ENCODE measurements at regions not wholly inside any gene's neighbourhood (a gene's known extent, or its start where the extent isn't known, plus 50 kb on each side); places are given as distances from the start of the nearest gene placed in this dataset.

- H3K36me3 ChIP-seq = no peaks in the 10 kb centered on the region
- no peak overlapping the region for H3K4me3 ChIP-seq
- H3K27me3 ChIP-seq = no peaks in the 10 kb centered on the region
- H3K9me3 ChIP-seq = no peaks in the 10 kb centered on the region
- DNase-seq = no peak
Measured at GRCh38 chr10:118482393-118483331, 112.8 kb downstream of the PRLHR start.

DNA sequence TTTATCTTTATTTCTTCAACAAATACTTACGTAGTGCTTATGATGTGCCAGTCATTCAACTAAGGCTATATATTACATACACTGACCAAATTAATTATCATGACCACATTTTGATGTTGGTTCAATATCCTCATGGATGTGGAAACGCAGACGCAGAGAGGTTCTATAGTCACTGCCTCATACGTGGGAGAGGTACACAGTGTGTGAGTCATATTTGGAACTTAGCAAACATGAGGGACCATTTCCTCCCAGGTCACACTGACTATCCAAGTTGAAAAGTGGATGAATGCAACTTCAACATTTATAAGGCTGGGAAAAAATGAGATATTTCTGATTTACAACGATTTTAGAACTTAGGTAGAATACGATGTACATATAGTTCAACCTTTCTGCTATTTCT, 113.6 kb downstream of the PRLHR start:
- Histone ChIP-seq H3K27me3 (no peaks in the 10 kb centered on the region), H3K36me3 (no peaks in the 10 kb centered on the region), H3K4me3 (no peak overlapping the region), H3K9me3 (no peaks in the 10 kb centered on the region)
- DNase-seq = no peak

GRCh38 chr10:118475214-118475613, 120.2 kb downstream of the PRLHR start:
- Histone ChIP-seq H3K36me3 (no peaks in the 10 kb centered on the region), H3K9me3 (no peaks in the 10 kb centered on the region), H3K27me3 (peaks cover 8% of the 10 kb centered on the region; the same call in 1 of the 2 replicates), H3K4me3 (no peak overlapping the region)
- no peak for DNase-seq

DNA sequence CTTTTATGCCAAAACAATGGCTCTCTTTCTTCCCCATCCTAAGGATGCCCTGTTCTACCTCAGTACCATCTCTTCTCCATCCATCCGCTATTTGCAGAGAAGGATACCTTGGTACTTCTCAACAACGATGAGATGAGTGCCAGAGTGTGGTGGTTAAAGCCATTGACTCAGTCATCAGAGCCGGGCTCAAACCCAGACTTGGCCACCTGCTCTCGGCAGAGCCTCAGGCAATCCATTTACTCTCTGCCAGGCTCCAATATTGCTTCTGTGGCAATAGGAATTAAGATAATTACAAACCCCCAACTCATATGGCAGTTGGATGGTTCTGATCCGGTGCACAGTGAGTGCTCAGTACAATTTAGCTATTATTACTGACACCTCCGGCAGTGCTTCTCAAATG, 121.3 kb downstream of the PRLHR start:
- H3K9me3 ChIP-seq = no peaks in the 10 kb centered on the region
- no peak for DNase-seq
- no peak overlapping the region for H3K4me3 ChIP-seq
- no peaks in the 10 kb centered on the region for H3K36me3 ChIP-seq
- peaks cover 8% of the 10 kb centered on the region; the same call in 1 of the 2 replicates for H3K27me3 ChIP-seq

GRCh38 chr10:118473305-118473960, 122.0 kb downstream of the PRLHR start:
- H3K9me3 ChIP-seq = no peaks in the 10 kb centered on the region
- no peak for DNase-seq
- no peak overlapping the region for H3K4me3 ChIP-seq
- peaks cover 8% of the 10 kb centered on the region for H3K27me3 ChIP-seq
- H3K36me3 ChIP-seq = no peaks in the 10 kb centered on the region

DNA sequence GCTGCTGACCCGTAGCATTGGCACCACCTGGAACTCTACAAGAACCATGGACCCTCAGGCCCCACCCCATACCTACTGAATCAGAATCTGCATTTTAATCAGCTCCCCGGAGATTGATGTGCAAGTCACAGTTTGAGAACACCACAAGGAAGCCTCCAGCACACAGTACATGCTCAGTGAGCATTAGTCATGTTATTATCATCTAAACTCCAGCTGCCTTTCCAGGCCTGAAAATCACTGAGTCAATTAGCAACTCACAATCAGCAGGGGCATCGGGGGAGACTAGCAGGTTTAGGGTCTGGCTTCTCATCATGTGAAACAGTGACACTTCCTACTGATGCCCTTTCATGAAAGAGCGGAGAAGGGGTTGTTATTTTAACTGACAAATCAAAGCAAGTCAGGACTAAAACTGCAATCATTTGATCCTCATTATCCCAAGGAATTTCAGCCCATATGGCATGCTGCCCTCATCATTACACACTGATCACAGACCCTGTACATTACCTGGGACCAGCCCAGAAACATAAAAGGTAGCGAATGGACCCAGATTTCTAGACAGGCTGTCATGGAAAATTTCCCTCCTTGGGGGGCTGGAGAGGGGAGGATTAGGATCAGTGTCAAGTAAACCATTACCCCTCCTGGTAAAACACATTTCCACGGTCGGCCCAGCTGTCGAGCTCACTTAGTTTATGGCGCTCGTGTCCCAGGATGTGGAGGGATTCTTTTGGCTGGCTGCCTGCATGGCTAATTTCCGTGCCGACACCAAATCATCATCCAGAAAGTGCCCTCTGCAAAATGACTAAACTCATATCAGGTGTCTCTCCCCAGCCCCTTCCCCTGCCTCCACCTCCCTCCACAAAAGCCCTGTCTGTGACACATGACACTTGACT, 122.8 kb downstream of the PRLHR start:
- no peaks in the 10 kb centered on the region for H3K9me3 ChIP-seq
- H3K27me3 ChIP-seq = peaks cover 11% of the 10 kb centered on the region
- no peak overlapping the region for H3K4me3 ChIP-seq
- no peaks in the 10 kb centered on the region for H3K36me3 ChIP-seq
- DNase-seq = no peak

GRCh38 chr10:118471863-118472262, 123.6 kb downstream of the PRLHR start:
- no peak for DNase-seq
- Histone ChIP-seq H3K36me3 (no peaks in the 10 kb centered on the region), H3K4me3 (no peak overlapping the region), H3K27me3 (peaks cover 19% of the 10 kb centered on the region), H3K9me3 (no peaks in the 10 kb centered on the region)

- H3K4me3 ChIP-seq = no peak overlapping the region
- no peaks in the 10 kb centered on the region for H3K36me3 ChIP-seq
- no peak for DNase-seq
- no peaks in the 10 kb centered on the region for H3K9me3 ChIP-seq
- peaks cover 29% of the 10 kb centered on the region for H3K27me3 ChIP-seq
Measured at GRCh38 chr10:118470470-118470869, 125.0 kb downstream of the PRLHR start.

DNA sequence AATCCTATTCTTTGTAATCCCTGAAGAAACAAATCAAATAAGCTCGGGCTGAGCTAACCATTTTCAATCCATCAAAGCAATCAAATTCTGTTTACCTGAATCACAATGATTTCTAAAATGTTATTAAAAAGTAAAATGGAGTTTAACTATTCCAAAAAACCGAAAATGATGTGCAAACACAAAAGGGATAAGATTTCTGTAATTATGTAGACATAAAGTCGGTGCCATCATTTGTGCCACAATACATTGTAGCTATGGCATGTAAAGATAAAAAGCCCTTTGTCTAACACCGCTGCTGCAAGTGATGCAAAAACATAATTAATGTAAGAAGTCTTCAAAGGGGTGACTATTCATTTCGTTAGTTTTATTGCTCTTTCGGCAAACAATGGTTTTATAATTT, 125.1 kb upstream of the FAM204A start:
- no peak for DNase-seq
- H3K27me3 ChIP-seq = peaks cover 27% of the 10 kb centered on the region
- H3K9me3 ChIP-seq = no peaks in the 10 kb centered on the region
- H3K36me3 ChIP-seq = no peaks in the 10 kb centered on the region
- H3K4me3 ChIP-seq = no peak overlapping the region

GRCh38 chr10:118465300-118465874, 123.3 kb upstream of the FAM204A start:
- DNase-seq = no peak
- H3K4me3 ChIP-seq = no peak overlapping the region
- no peaks in the 10 kb centered on the region for H3K9me3 ChIP-seq
- H3K36me3 ChIP-seq = no peaks in the 10 kb centered on the region
- H3K27me3 ChIP-seq = peaks cover 31% of the 10 kb centered on the region

DNA sequence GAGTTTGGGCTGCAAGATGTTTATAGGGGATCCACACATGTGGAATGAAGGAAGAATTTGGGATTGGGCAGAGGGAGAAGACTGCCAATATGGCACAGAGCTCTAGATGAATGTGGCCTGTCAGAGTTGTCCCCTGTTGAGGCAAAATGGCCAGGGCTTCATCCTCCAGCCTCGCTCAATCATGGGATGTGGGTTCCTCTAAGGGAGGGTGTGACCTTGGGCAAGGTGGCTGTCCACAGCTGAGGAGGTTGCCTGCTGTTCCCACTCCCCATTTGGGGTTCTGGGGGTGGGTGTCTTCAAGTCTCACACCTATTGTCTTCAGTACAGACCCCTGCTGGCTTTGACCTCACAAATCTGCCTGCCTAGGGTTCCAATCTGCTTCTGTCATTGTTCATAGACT, 121.6 kb upstream of the FAM204A start:
- H3K9me3 ChIP-seq = no peaks in the 10 kb centered on the region
- H3K36me3 ChIP-seq = no peaks in the 10 kb centered on the region
- H3K27me3 ChIP-seq = peaks cover 39% of the 10 kb centered on the region
- DNase-seq = no peak
- H3K4me3 ChIP-seq = no peak overlapping the region

- H3K27me3 ChIP-seq = peaks cover 33% of the 10 kb centered on the region
- H3K36me3 ChIP-seq = no peaks in the 10 kb centered on the region
- no peak for DNase-seq
- H3K9me3 ChIP-seq = no peaks in the 10 kb centered on the region
- no peak overlapping the region for H3K4me3 ChIP-seq
Measured at GRCh38 chr10:118462401-118462800, 120.3 kb upstream of the FAM204A start.

DNA sequence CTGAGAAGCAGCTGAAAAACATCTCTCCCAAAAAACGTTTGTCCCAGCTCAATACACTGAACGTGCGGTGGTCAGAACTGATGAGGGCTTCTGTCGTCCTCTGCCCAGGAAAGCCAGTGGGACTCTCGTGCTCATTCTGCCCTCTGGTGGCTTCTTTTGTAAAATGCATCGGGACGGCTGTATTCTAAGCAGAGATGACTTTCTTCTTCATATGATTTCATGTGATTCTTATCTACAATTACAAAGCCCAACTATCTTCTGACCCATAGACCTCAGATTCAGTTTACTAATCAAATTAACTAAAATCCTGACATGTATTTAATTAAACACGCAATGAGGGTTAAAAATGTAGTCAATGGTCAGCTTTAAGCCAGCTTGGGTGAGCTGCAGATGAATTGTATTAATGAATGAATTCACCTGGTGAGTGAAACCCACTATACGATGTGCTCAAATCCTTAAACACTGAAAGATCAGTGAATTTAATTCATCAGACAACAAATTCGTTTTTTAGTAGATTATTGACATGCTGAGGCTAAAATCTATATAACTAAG, 117.6 kb upstream of the FAM204A start:
- Histone ChIP-seq H3K36me3 (no peaks in the 10 kb centered on the region), H3K4me3 (no peak overlapping the region), H3K27me3 (peaks cover 16% of the 10 kb centered on the region), H3K9me3 (no peaks in the 10 kb centered on the region)
- DNase-seq = peak; percentile 52

- peaks cover 16% of the 10 kb centered on the region for H3K27me3 ChIP-seq
- H3K4me3 ChIP-seq = no peak overlapping the region
- no peak for DNase-seq
- H3K36me3 ChIP-seq = no peaks in the 10 kb centered on the region
- no peaks in the 10 kb centered on the region for H3K9me3 ChIP-seq
Measured at GRCh38 chr10:118458957-118459641, 117.0 kb upstream of the FAM204A start.

DNA sequence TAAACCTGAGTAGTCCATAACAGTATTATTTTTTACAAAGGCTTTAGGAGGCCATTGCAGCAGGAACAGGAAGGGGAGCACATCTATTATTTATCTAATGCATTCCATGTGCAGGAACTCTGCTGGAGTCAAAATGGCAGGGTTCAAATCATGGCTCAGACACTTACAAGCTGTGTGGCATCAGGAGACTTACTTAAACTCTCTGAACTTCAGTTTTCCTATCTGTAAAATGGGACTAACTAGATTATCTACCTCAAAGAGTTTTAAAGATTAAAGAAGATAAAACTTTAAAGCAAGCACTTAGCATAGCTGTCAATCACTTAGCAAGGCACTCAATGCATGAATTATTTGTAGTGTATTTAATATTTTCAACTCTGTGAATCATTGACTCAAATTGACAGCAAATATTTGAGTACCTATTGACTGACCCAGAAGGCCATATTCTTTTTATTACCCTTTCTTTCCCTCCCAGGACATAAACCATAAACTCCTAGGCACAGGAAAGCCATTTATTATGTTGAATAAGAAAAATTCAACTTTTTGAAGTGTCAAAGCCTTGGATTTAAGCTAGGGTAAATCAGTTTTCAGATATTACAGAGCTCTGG, 115.8 kb upstream of the FAM204A start:
- Histone ChIP-seq H3K27me3 (peaks cover 16% of the 10 kb centered on the region), H3K4me3 (no peak overlapping the region), H3K9me3 (no peaks in the 10 kb centered on the region), H3K36me3 (no peaks in the 10 kb centered on the region)
- no peak for DNase-seq
